K562 (cell line): ENCODE measurements at regions not wholly inside any gene's neighbourhood (a gene's known extent, or its start where the extent isn't known, plus 50 kb on each side); places are given as distances from the start of the nearest gene placed in this dataset.

ENCODE experiments used
- BCOR ChIP-seq: fragments of 450-650 bp; IDR thresholded peaks from 2 replicates; pipeline ENCODE4 v1.6.1; 2016
- CTCF ChIP-seq, 3 experiments: IDR thresholded peaks in 2 of 3; conservative IDR thresholded peaks in 1 of 3; 2 replicates each; pipeline ENCODE4 v1.5.1; 2011 to 2012; ENCODE audit warnings: low read length in 3 of 3, mild to moderate bottlenecking in 3 of 3, control low read depth in 2 of 3, improper control_type of control experiment in 1 of 3, inconsistent platforms in 1 of 3, low read depth in 1 of 3, mixed read lengths in 1 of 3, moderate library complexity in 1 of 3; ENCODE audit not compliant: insufficient read depth in 2 of 3
- SMAD3 ChIP-seq: fragments of 450-650 bp; formaldehyde crosslinking; conservative IDR thresholded peaks from 2 replicates; pipeline ENCODE4 v1.4.0; 2020; ENCODE audit warnings: mild to moderate bottlenecking

DNA sequence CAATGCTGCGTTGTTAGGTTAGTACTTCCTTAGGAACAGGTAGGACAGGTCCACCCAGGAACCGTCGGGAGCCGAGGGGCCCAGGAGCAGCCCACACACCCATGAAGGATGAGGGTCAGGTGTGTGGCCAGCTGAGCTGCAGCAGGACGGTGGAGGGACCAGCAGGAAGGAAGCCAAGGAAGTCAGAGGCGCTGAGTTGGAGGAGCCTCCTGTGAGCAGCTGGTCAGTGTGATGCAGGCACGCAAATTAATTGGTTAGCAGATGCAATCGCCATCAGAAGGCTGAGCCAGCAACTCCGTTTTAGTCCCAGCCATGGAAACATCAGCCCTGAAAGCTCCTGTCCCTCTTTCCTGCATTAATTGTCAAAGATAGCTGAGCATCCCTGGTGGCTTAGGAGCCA, 114.9 kb upstream of the SOX1 start:
- TF ChIP-seq CTCF (IDR thresholded peaks at IDR 0.05 in 2 of 3, conservative IDR thresholded peaks at IDR 0.05 in 1 of 3; ENCODE audit: insufficient read depth in 2 of 3, low read depth in 1 of 3, low read length in 3 of 3) (no peak), SMAD3 (CRISPR knock-in tag) (no peak), BCOR (no peak)
